ENCODE measurements at regions not wholly inside any gene's neighbourhood (a gene's known extent, or its start where the extent isn't known, plus 50 kb on each side); places are given as distances from the start of the nearest gene placed in this dataset.

- TF ChIP-seq, protein P1, sequence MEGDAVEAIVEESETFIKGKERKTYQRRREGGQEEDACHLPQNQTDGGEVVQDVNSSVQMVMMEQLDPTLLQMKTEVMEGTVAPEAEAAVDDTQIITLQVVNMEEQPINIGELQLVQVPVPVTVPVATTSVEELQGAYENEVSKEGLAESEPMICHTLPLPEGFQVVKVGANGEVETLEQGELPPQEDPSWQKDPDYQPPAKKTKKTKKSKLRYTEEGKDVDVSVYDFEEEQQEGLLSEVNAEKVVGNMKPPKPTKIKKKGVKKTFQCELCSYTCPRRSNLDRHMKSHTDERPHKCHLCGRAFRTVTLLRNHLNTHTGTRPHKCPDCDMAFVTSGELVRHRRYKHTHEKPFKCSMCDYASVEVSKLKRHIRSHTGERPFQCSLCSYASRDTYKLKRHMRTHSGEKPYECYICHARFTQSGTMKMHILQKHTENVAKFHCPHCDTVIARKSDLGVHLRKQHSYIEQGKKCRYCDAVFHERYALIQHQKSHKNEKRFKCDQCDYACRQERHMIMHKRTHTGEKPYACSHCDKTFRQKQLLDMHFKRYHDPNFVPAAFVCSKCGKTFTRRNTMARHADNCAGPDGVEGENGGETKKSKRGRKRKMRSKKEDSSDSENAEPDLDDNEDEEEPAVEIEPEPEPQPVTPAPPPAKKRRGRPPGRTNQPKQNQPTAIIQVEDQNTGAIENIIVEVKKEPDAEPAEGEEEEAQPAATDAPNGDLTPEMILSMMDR (IDR thresholded peaks at IDR 0.05): no peak
- TF ChIP-seq EP300 (IDR thresholded peaks at IDR 0.05): no peak
- TF ChIP-seq POLR2A (IDR thresholded peaks at IDR 0.05): no peak
- no peak for TF ChIP-seq POLR2AphosphoS5 (IDR thresholded peaks at IDR 0.05)
Observed at GRCh38 chr2:53021828-53022227, 745.8 kb upstream of the CHAC2 start.
